ENCODE measurements at regions not wholly inside any gene's neighbourhood (a gene's known extent, or its start where the extent isn't known, plus 50 kb on each side); places are given as distances from the start of the nearest gene placed in this dataset.

- TF ChIP-seq, protein P1, sequence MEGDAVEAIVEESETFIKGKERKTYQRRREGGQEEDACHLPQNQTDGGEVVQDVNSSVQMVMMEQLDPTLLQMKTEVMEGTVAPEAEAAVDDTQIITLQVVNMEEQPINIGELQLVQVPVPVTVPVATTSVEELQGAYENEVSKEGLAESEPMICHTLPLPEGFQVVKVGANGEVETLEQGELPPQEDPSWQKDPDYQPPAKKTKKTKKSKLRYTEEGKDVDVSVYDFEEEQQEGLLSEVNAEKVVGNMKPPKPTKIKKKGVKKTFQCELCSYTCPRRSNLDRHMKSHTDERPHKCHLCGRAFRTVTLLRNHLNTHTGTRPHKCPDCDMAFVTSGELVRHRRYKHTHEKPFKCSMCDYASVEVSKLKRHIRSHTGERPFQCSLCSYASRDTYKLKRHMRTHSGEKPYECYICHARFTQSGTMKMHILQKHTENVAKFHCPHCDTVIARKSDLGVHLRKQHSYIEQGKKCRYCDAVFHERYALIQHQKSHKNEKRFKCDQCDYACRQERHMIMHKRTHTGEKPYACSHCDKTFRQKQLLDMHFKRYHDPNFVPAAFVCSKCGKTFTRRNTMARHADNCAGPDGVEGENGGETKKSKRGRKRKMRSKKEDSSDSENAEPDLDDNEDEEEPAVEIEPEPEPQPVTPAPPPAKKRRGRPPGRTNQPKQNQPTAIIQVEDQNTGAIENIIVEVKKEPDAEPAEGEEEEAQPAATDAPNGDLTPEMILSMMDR (IDR thresholded peaks at IDR 0.05): no peak
- no peak for TF ChIP-seq POLR2A (IDR thresholded peaks at IDR 0.05)
Measured at GRCh38 chr4:115770046-115770543, 656.7 kb upstream of the NDST4 start.
